Panc1 (cell line): ENCODE measurements at regions not wholly inside any gene's neighbourhood (a gene's known extent, or its start where the extent isn't known, plus 50 kb on each side); places are given as distances from the start of the nearest gene placed in this dataset.

ENCODE experiments used
- ATAC-seq: fragments of 200-7000 bp; cut with Tn5 transposase; 2 replicates; pipeline ENCODE4 v1.9.1; 2020; ENCODE audit warnings: mild to moderate bottlenecking, moderate library complexity
- BruUV-seq: library from RNA; stranded (reverse); fragments of 400-500 nt; replicated peaks from 2 replicates; lab custom pipeline; 2021; lab: Mats Ljungman, UMichigan
- CTCF ChIA-PET: fragments of 300-600 bp; sonication (Branson Sonifier 250); formaldehyde crosslinking; loops from one replicate; lab custom pipeline; 2022; ENCODE audit warnings: antibody characterized with exemption; lab: Charles Lee
- POLR2A ChIA-PET: fragments of 300-600 bp; sonication (Branson Sonifier 250); formaldehyde crosslinking; loops from one replicate; lab custom pipeline; 2022; ENCODE audit warnings: antibody characterized with exemption; lab: Charles Lee
- DNase-seq: peaks from one replicate; pipeline ENCODE4 v3.0.0-alpha.2; 2010; ENCODE audit warnings: low read depth, low spot score
- H3K27ac ChIP-seq: 2 replicates; pipeline ENCODE4 v1.5.1; 2011; ENCODE audit warnings: mild to moderate bottlenecking, low read length, inconsistent platforms
- H3K27me3 ChIP-seq: fragments of 200-500 bp; sonication (Bioruptor generic); 2 replicates; pipeline ENCODE4 v1.6.0; 2014; ENCODE audit warnings: low read length, inconsistent platforms; ENCODE audit not compliant: control insufficient read depth, insufficient read depth
- H3K36me3 ChIP-seq: fragments of 200-500 bp; sonication (Bioruptor generic); 2 replicates; pipeline ENCODE4 v1.5.1; 2014; ENCODE audit warnings: inconsistent platforms, mild to moderate bottlenecking, low read length, moderate library complexity; ENCODE audit not compliant: control insufficient read depth, insufficient read depth
- H3K4me1 ChIP-seq: 2 replicates; pipeline ENCODE4 v1.5.1; 2011; ENCODE audit warnings: inconsistent platforms, mild to moderate bottlenecking, low read length, moderate library complexity; ENCODE audit not compliant: control insufficient read depth, insufficient read depth
- H3K4me3 ChIP-seq, 2 experiments: 2 replicates each; pipeline ENCODE4 v1.5.1; 2011 to 2012; ENCODE audit warnings: low read depth in 2 of 2, low read length in 2 of 2, mild to moderate bottlenecking in 2 of 2, inconsistent platforms in 1 of 2, moderate library complexity in 1 of 2
- H3K9me3 ChIP-seq: fragments of 200-500 bp; sonication (Bioruptor generic); 2 replicates; pipeline ENCODE4 v1.5.1; 2014; ENCODE audit warnings: low read depth, mild to moderate bottlenecking, inconsistent platforms, low read length, moderate library complexity; ENCODE audit not compliant: control insufficient read depth, insufficient read depth
- CTCF ChIP-seq: fragments of 450-650 bp; IDR thresholded peaks from 2 replicates; pipeline ENCODE4 v1.5.1; 2017; ENCODE audit warnings: mild to moderate bottlenecking
- POLR2AphosphoS5 ChIP-seq: IDR thresholded peaks from 2 replicates; pipeline ENCODE4 v1.6.1; 2012; ENCODE audit warnings: mild to moderate bottlenecking, low read depth, low read length, moderate library complexity
- REST ChIP-seq, 2 experiments: IDR thresholded peaks; 2 replicates each; pipeline ENCODE4 v1.6.1; 2011 to 2012; ENCODE audit warnings: low read depth in 2 of 2, control low read depth in 1 of 2, low read length in 1 of 2, mild to moderate bottlenecking in 1 of 2, moderate library complexity in 1 of 2; ENCODE audit not compliant: insufficient read depth in 1 of 2
- SIN3A ChIP-seq: IDR thresholded peaks from 2 replicates; pipeline ENCODE4 v1.6.1; 2012; ENCODE audit warnings: low read depth, mild to moderate bottlenecking, low read length, moderate library complexity, borderline replicate concordance; ENCODE audit not compliant: insufficient read depth
- TCF7L2 ChIP-seq: IDR thresholded peaks from 2 replicates; pipeline ENCODE4 v1.6.1; 2011; ENCODE audit warnings: mild to moderate bottlenecking, low read depth, low read length, inconsistent platforms
- in situ Hi-C: cut with HindIII; loops from 2 replicates; pipeline ENCODE4 v1.10.0; 2016; ENCODE audit warnings: low sequenced_read_pairs, low pct_unique_long_range_greater_than_20kb
- intact Hi-C: fragments of 100-400 bp; cut with micrococcal nuclease; formaldehyde crosslinking; loops from one replicate; pipeline ENCODE4 v1.10.0; 2022; ENCODE audit not compliant: unreplicated experiment

- TF ChIP-seq POLR2AphosphoS5 = no peak
- TF ChIP-seq TCF7L2 = no peak
- TF ChIP-seq CTCF = no peak
- no peak for TF ChIP-seq REST (IDR thresholded peaks at IDR 0.05; ENCODE audit: insufficient read depth in 1 of 2, low read depth in 2 of 2, low read length in 1 of 2)
- no peak for TF ChIP-seq SIN3A
- Histone ChIP-seq H3K27ac (no peak overlapping the region), H3K4me1 (no peaks in the 10 kb centered on the region), H3K9me3 (no peaks in the 10 kb centered on the region), H3K4me3 (no peak overlapping the region), H3K27me3 (no peaks in the 10 kb centered on the region), H3K36me3 (no peaks in the 10 kb centered on the region)
- intact Hi-C loops = no loop called here
- BruUV-seq = no TSS peak
- DNase-seq (no peak), ATAC-seq (no peak)
- ChIA-PET POLR2A (interaction anchor here (0.7 kb wide), 1 partner anchor 1363 kb away, joined by 3 read pairs; no protein-coding TSS in a partner anchor), CTCF (no interaction called here)
- in situ Hi-C loops = no loop called here
Measured at GRCh38 chr2:56113382-56113975, 70.3 kb upstream of the CCDC85A start.

GRCh38 chr2:56117764-56118163, 66.0 kb upstream of the CCDC85A start:
- POLR2A ChIA-PET = no interaction called here
- H3K27me3 ChIP-seq = no peaks in the 10 kb centered on the region
- in situ Hi-C loops (no loop called here), intact Hi-C loops (no loop called here)
- H3K4me1 ChIP-seq = no peaks in the 10 kb centered on the region
- TF ChIP-seq TCF7L2 = no peak
- BruUV-seq = no TSS peak
- ATAC-seq = no peak
- no peak overlapping the region for H3K4me3 ChIP-seq
- H3K9me3 ChIP-seq = no peaks in the 10 kb centered on the region
- H3K36me3 ChIP-seq = no peaks in the 10 kb centered on the region
- CTCF ChIA-PET = no interaction called here
- H3K27ac ChIP-seq = no peak overlapping the region
- no peak for DNase-seq

GRCh38 chr2:56118474-56118873, 65.3 kb upstream of the CCDC85A start:
- DNase-seq (no peak), ATAC-seq (no peak)
- Histone ChIP-seq H3K4me3 (no peak overlapping the region), H3K4me1 (no peaks in the 10 kb centered on the region), H3K9me3 (no peaks in the 10 kb centered on the region), H3K27ac (no peak overlapping the region), H3K27me3 (0 out of 2 replicates have a peak, but pooled peaks cover 3% of the 10 kb centered on the region), H3K36me3 (no peaks in the 10 kb centered on the region)
- no TSS peak for BruUV-seq
- in situ Hi-C loops (no loop called here), intact Hi-C loops (no loop called here)
- TF ChIP-seq SIN3A (no peak), CTCF (no peak), REST (IDR thresholded peaks at IDR 0.05; ENCODE audit: insufficient read depth in 1 of 2, low read depth in 2 of 2, low read length in 1 of 2) (no peak), TCF7L2 (no peak), POLR2AphosphoS5 (no peak)
- CTCF ChIA-PET = no interaction called here
- POLR2A ChIA-PET = no interaction called here
